Mucosa of rectum (tissue), 2 donors: ENCODE measurements at regions not wholly inside any gene's neighbourhood (a gene's known extent, or its start where the extent isn't known, plus 50 kb on each side); places are given as distances from the start of the nearest gene placed in this dataset.
"Not testable (repeated sequence)": the region's sequence is repeated elsewhere in the genome, so short reads cannot be mapped to it uniquely, and the experiment has no call there.

Experiments
- H3K27ac ChIP-seq, 2 donors: one replicate each; pipeline ENCODE4 v1.7.0; 2013; ENCODE audit warnings: inconsistent platforms in 2 of 2, low read depth in 2 of 2, low read length in 2 of 2
- H3K27me3 ChIP-seq, 2 donors: one replicate each; pipeline ENCODE4 v1.7.0; 2013; ENCODE audit warnings: low read length in 2 of 2; ENCODE audit not compliant: control insufficient read depth in 2 of 2, insufficient read depth in 2 of 2
- H3K36me3 ChIP-seq, 2 donors: one replicate each; pipeline ENCODE4 v1.7.0; 2013; ENCODE audit warnings: low read length in 2 of 2; ENCODE audit not compliant: control insufficient read depth in 2 of 2, insufficient read depth in 2 of 2
- H3K4me1 ChIP-seq, 2 donors: one replicate each; pipeline ENCODE4 v1.7.0; 2013; ENCODE audit warnings: low read length in 2 of 2, mild to moderate bottlenecking in 1 of 2; ENCODE audit not compliant: control insufficient read depth in 2 of 2, insufficient read depth in 2 of 2
- H3K4me3 ChIP-seq, 2 donors: one replicate each; pipeline ENCODE4 v1.7.0; 2013; ENCODE audit warnings: low read length in 2 of 2
- H3K9ac ChIP-seq, 2 donors: one replicate each; pipeline ENCODE4 v1.7.0; 2013; ENCODE audit warnings: low read length in 2 of 2, low read depth in 1 of 2, mild to moderate bottlenecking in 1 of 2
- H3K9me3 ChIP-seq, 2 donors: one replicate each; pipeline ENCODE4 v1.7.0; 2013; ENCODE audit warnings: low read length in 2 of 2; ENCODE audit not compliant: control insufficient read depth in 2 of 2
- donor health status: healthy.
- donor health status: Normal muscosa, but diverticular disease.

DNA sequence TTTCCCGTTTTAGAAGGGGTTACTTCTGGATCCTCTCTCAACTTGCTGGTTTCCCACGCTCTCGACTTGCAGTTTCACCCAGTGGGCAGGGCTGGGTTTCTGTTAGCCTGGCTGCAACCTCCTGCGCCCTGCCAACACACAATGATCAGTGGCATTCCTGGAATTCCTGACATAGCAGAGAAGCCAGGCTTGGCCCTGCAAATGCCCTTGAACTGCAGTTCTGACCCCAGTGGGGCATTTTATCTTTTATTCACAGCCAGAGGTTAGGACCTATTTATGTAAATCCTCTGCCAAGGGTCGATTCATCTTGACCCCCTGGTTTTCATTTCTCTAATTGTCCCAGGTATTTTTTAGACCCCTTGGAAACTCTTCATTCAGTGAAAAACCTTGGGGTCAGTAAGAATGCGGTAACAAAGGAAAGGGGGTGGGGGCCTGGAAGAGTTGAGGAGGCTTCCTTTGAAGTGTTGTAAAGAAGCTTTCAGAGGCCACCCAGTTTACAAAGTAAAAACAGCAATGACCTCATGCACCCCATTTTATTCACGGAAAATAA lies 217.6 kb downstream of the ZNF674 start:
- Histone ChIP-seq H3K27me3 (peaks cover 5% of the 10 kb centered on the region in 2 donors), H3K4me1 (peaks cover 0 to 5% of the 10 kb centered on the region in 2 donors), H3K36me3 (no peaks in the 10 kb centered on the region), H3K27ac (no peak overlapping the region), H3K9me3 (no peaks in the 10 kb centered on the region), H3K4me3 (peak overlapping the region in 1 of 2 donors; percentile 59), H3K9ac (no peak overlapping the region)

- Histone ChIP-seq H3K4me1 (peaks cover 0 to 6% of the 10 kb centered on the region in 2 donors), H3K4me3 (no peak overlapping the region), H3K9me3 (no peaks in the 10 kb centered on the region), H3K27ac (peak overlapping the region in 1 of 2 donors; percentile 41), H3K27me3 (peaks cover 2 to 5% of the 10 kb centered on the region in 2 donors), H3K36me3 (no peaks in the 10 kb centered on the region), H3K9ac (no peak overlapping the region)
These were observed 219.1 kb downstream of the ZNF674 start for GRCh38 chrX:46326161-46326560.

DNA sequence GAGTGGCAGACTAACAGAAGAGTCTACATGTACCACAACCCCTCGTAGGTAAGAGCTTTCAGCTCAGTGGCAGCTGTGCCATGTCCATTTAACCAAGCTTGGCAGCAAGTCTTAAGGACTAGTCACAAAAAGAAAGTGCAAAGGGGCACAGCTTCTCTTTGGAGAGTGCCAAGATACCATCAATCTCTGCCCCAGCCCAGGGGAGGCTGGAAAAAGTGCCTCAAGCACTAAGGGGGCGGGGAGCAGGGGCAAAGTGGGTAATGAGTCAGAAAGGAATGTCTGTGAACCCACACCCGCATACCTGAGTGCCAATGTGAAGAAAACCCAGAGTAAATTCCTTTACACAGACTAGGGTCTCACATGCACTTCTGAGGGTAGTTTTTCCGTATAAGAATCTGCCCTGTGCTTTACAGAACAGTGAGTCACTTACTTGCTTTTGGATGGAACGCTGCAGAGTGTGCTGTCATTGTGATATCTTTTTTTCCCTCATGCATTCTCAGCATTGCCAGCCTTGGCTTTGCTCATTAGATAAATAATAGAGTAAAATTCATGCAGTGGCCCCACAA lies 219.8 kb downstream of the ZNF674 start:
- Histone ChIP-seq H3K27ac (no peak overlapping the region), H3K9me3 (no peaks in the 10 kb centered on the region), H3K27me3 (peaks cover 2 to 5% of the 10 kb centered on the region in 2 donors), H3K9ac (no peak overlapping the region), H3K36me3 (no peaks in the 10 kb centered on the region), H3K4me1 (peaks cover 0 to 13% of the 10 kb centered on the region in 2 donors), H3K4me3 (no peak overlapping the region)

- peaks cover 0 to 13% of the 10 kb centered on the region in 2 donors for H3K4me1 ChIP-seq
- no peak overlapping the region for H3K27ac ChIP-seq
- H3K27me3 ChIP-seq: peaks cover 2 to 5% of the 10 kb centered on the region in 2 donors
- H3K9me3 ChIP-seq: no peaks in the 10 kb centered on the region
- H3K4me3 ChIP-seq: no peak overlapping the region
- H3K9ac ChIP-seq: no peak overlapping the region
- no peaks in the 10 kb centered on the region for H3K36me3 ChIP-seq
These were observed 221.1 kb downstream of the ZNF674 start for GRCh38 chrX:46324166-46324565.

GRCh38 chrX:46322929-46323328 lies 222.3 kb downstream of the ZNF674 start:
- peaks cover 0 to 13% of the 10 kb centered on the region in 2 donors for H3K4me1 ChIP-seq
- H3K36me3 ChIP-seq, H3K4me3 ChIP-seq, H3K9ac ChIP-seq, H3K9me3 ChIP-seq, H3K27me3 ChIP-seq, H3K27ac ChIP-seq: not testable (repeated sequence)

DNA sequence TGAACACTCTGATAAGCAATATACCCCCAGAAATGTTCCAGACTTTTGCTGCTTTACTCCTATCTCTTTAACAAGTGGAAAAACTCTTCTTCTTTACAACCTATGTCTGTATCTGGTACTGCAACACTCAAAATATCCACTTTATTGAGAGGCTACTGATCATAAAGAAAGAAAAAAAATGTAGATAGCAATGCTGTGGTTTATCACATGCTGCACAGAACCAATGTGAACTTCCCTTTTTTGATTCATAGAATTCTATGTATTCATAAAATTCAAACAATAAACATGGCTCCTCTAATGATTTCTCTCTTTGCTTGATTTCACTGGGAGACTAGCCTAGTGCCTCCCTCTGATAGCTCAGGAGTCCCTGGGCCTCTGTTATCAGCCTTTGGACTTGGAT lies 223.5 kb downstream of the ZNF674 start:
- Histone ChIP-seq H3K9ac (no peak overlapping the region), H3K36me3 (no peaks in the 10 kb centered on the region), H3K27me3 (peaks cover 0 to 2% of the 10 kb centered on the region in 2 donors), H3K9me3 (no peaks in the 10 kb centered on the region), H3K4me3 (no peak overlapping the region), H3K4me1 (peaks cover 0 to 13% of the 10 kb centered on the region in 2 donors), H3K27ac (peak overlapping the region in 1 of 2 donors; percentile 59)

GRCh38 chrX:46319750-46320149 lies 225.5 kb downstream of the ZNF674 start:
- H3K36me3 ChIP-seq: no peaks in the 10 kb centered on the region
- no peaks in the 10 kb centered on the region for H3K9me3 ChIP-seq
- H3K4me3 ChIP-seq: no peak overlapping the region
- H3K4me1 ChIP-seq: peaks cover 0 to 9% of the 10 kb centered on the region in 2 donors
- H3K27ac ChIP-seq: peak overlapping the region; percentile 20 to 61
- peaks cover 0 to 2% of the 10 kb centered on the region in 2 donors for H3K27me3 ChIP-seq
- no peak overlapping the region for H3K9ac ChIP-seq

GRCh38 chrX:46318551-46318950 lies 226.7 kb downstream of the ZNF674 start:
- no peaks in the 10 kb centered on the region for H3K9me3 ChIP-seq
- no peaks in the 10 kb centered on the region for H3K36me3 ChIP-seq
- peaks cover 0 to 9% of the 10 kb centered on the region in 2 donors for H3K4me1 ChIP-seq
- H3K27me3 ChIP-seq: peaks cover 0 to 2% of the 10 kb centered on the region in 2 donors
- H3K9ac ChIP-seq: no peak overlapping the region
- H3K27ac ChIP-seq: no peak overlapping the region
- no peak overlapping the region for H3K4me3 ChIP-seq

DNA sequence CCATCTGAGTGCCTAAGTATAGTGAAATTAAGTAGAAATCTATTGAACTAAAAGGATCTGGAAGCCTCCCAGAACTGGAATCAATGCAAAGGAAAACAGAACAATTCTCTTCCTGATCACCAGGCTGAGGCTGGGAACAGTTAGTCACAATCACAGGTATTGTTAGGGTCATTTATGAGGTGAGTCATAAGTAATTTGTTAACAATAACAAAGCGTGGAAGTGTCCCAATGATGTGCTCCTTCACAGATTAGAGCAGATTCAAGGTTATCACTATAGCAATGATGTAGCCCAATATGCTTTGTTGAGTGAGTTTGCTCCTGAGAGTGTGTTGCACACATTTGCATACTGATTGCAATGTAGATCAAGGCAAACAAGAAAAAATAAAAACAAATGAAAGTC lies 228.1 kb downstream of the ZNF674 start:
- Histone ChIP-seq H3K9me3 (no peaks in the 10 kb centered on the region), H3K27ac (no peak overlapping the region), H3K4me1 (peaks cover 0 to 9% of the 10 kb centered on the region in 2 donors), H3K36me3 (no peaks in the 10 kb centered on the region), H3K9ac (no peak overlapping the region), H3K27me3 (peaks cover 0 to under 1% of the 10 kb centered on the region in 2 donors), H3K4me3 (no peak overlapping the region)

- Histone ChIP-seq H3K27me3 (no peaks in the 10 kb centered on the region), H3K4me3 (no peak overlapping the region), H3K9ac (no peak overlapping the region), H3K36me3 (no peaks in the 10 kb centered on the region), H3K9me3 (no peaks in the 10 kb centered on the region), H3K4me1 (no peaks in the 10 kb centered on the region), H3K27ac (no peak overlapping the region)
These were observed 233.6 kb downstream of the ZNF674 start for GRCh38 chrX:46311581-46312120.
